ENCODE measurements at regions not wholly inside any gene's neighbourhood (a gene's known extent, or its start where the extent isn't known, plus 50 kb on each side); places are given as distances from the start of the nearest gene placed in this dataset.
"Not testable (repeated sequence)": the region's sequence is repeated elsewhere in the genome, so short reads cannot be mapped to it uniquely, and the experiment has no call there.

DNA sequence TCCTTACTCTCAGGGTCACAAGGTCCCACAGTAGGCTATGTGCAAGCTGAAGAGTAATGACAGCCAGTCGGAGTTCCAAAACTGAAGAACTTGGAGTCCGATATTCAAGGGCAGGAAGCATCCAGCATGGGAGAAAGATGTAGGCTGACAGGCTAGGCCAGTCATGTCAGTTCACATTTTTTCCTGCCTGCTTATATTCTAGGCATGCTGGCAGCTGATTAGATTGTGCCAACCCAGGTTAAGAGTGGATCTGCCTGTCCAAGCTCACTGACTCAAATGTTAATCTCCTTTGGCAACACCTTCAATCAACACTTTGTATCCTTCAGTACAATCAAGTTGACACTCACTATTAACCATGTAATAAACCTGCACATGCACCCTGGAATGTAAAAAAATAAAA is 960.9 kb upstream of the HS3ST1 start:
- Histone ChIP-seq H3K27ac (no peak overlapping the region), H3K4me3 (ENCODE audit: low read depth, low read length) (no peak overlapping the region), H3K36me3 (replicated peaks) (no peaks in the 10 kb centered on the region), H3K27me3 (replicated peaks) (no peaks in the 10 kb centered on the region)
- TF ChIP-seq, protein P1, sequence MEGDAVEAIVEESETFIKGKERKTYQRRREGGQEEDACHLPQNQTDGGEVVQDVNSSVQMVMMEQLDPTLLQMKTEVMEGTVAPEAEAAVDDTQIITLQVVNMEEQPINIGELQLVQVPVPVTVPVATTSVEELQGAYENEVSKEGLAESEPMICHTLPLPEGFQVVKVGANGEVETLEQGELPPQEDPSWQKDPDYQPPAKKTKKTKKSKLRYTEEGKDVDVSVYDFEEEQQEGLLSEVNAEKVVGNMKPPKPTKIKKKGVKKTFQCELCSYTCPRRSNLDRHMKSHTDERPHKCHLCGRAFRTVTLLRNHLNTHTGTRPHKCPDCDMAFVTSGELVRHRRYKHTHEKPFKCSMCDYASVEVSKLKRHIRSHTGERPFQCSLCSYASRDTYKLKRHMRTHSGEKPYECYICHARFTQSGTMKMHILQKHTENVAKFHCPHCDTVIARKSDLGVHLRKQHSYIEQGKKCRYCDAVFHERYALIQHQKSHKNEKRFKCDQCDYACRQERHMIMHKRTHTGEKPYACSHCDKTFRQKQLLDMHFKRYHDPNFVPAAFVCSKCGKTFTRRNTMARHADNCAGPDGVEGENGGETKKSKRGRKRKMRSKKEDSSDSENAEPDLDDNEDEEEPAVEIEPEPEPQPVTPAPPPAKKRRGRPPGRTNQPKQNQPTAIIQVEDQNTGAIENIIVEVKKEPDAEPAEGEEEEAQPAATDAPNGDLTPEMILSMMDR (IDR thresholded peaks at IDR 0.05; ENCODE audit: low read depth, low read length, missing control alignments), result no peak
- no peak for DNase-seq
- in situ Hi-C loops (cut with HindIII; ENCODE audit: low pct_ligation_motif_present, low sequenced_read_pairs), result no loop called here

DNA sequence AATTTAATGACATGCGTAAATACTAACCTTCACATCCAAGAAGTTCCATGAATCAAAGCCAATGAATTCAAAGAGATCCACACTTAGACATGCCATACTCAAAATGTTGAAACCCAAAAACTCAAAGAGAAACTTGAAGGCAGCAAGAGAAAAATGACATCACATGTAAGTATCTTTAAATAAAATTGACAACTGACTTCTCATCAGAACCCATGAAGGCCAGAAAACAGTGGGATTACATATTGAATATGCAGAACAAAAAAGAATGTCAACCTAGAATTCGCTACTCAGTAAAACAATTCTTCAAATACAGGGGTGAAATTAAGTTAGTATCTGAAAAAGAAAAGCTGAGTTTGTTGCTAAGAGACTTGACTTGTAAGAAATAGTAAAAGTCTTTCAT is 953.9 kb upstream of the HS3ST1 start:
- TF ChIP-seq, protein P1 (IDR thresholded peaks at IDR 0.05; ENCODE audit: low read depth, low read length, missing control alignments), result no peak
- in situ Hi-C loops (cut with HindIII; ENCODE audit: low pct_ligation_motif_present, low sequenced_read_pairs), result no loop called here
- DNase-seq, result no peak
- H3K27me3 ChIP-seq (replicated peaks), result no peaks in the 10 kb centered on the region
- no peak overlapping the region for H3K4me3 ChIP-seq (ENCODE audit: low read depth, low read length)
- H3K27ac ChIP-seq, result no peak overlapping the region
- H3K36me3 ChIP-seq (replicated peaks), result no peaks in the 10 kb centered on the region

DNA sequence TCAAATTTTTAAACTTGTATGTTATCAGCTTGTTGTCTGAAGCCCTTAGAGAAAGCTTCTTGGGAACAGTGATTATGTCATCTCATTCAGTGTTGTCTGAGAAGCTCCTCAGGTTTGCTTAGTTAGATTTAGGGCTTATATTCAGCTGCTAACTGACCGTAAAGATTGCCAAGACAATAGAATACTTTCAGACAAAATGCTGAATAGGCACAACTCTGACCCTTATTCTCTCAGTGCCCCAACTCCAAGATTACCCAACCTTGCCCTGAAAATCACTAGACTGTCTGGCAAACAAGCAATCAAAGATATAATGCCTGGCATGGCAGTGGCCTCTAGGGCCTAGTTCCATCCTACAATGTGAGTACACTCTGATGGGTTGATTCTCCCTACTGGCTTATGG is 950.5 kb upstream of the HS3ST1 start:
- Histone ChIP-seq H3K27ac (no peak overlapping the region), H3K36me3 (replicated peaks) (no peaks in the 10 kb centered on the region), H3K27me3 (replicated peaks) (no peaks in the 10 kb centered on the region), H3K4me3 (ENCODE audit: low read depth, low read length) (no peak overlapping the region)
- TF ChIP-seq, protein P1 (IDR thresholded peaks at IDR 0.05; ENCODE audit: low read depth, low read length, missing control alignments), result no peak
- no peak for DNase-seq
- in situ Hi-C loops (cut with HindIII; ENCODE audit: low pct_ligation_motif_present, low sequenced_read_pairs), result no loop called here

DNA sequence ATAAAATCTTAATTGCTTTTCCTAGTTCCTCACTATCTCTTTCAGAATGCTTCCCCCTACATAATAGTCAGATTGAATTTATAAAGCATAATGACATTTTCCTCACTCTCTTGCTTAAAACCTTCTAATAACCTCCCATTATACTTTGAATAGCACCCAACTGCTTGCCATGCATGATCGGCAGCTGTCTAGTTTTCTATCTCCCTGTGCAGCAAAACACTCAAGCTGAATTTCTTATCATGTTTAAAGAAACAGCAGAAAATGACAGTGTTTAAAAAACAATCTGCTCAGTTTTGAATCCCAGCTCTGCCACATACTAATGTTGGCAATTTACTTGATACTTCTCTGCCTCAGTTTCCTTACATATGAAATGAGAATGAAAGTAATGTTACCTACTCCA is 947.1 kb upstream of the HS3ST1 start:
- in situ Hi-C loops (cut with HindIII; ENCODE audit: low pct_ligation_motif_present, low sequenced_read_pairs), result no loop called here
- TF ChIP-seq, protein P1 (IDR thresholded peaks at IDR 0.05; ENCODE audit: low read depth, low read length, missing control alignments), result no peak
- no peak overlapping the region for H3K27ac ChIP-seq
- H3K27me3 ChIP-seq (replicated peaks), result no peaks in the 10 kb centered on the region
- no peak for DNase-seq
- no peaks in the 10 kb centered on the region for H3K36me3 ChIP-seq (replicated peaks)
- H3K4me3 ChIP-seq (ENCODE audit: low read depth, low read length), result no peak overlapping the region

DNA sequence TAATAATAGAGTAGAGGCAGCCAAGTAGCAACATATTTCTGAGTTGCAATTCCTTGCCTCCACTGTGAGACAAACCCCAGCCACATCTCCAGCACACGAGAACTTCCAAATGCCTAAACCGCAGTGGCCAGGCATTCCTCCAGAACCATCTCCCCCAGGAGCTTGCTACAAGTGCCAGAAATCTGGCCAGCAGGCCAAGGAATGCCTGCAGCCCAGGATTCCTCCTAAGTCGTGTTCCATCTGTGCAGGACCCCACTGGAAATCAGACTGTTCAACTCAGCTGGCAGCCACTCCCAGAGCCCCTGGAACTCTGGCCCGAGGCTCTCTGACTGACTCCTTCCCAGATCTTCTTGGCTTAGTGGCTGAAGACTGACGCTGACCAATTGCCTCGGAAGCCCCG is 937.2 kb upstream of the HS3ST1 start:
- H3K4me3 ChIP-seq (ENCODE audit: low read depth, low read length); H3K27me3 ChIP-seq (replicated peaks); in situ Hi-C loops (cut with HindIII; ENCODE audit: low pct_ligation_motif_present, low sequenced_read_pairs); DNase-seq; H3K36me3 ChIP-seq (replicated peaks); H3K27ac ChIP-seq: not testable (repeated sequence)

DNA sequence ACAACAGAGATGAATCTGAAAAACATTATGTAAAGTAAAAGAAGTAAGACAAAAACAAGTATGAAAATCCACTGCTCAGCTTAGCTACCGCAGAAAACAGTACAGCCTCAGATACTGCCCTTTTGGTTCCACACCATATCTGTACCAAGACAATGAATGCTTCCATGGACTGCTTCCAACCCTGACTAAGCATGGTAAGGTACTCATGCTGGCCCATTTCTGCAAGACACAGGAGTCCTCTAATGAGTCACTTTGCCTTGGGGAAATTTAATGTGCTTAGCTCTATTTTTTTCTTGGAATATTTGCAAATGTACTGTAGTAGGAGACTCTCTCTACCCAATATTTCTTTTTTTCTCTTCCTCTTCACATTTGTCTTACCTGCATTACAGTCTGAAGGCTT is 931.7 kb upstream of the HS3ST1 start:
- DNase-seq, result no peak
- Histone ChIP-seq H3K27me3 (replicated peaks) (no peaks in the 10 kb centered on the region), H3K36me3 (replicated peaks) (no peaks in the 10 kb centered on the region), H3K4me3 (ENCODE audit: low read depth, low read length) (no peak overlapping the region), H3K27ac (no peak overlapping the region)
- in situ Hi-C loops (cut with HindIII; ENCODE audit: low pct_ligation_motif_present, low sequenced_read_pairs), result no loop called here
- TF ChIP-seq, protein P1 (IDR thresholded peaks at IDR 0.05; ENCODE audit: low read depth, low read length, missing control alignments), result no peak
